Prostate gland (tissue), 2 donors: ENCODE measurements at regions not wholly inside any gene's neighbourhood (a gene's known extent, or its start where the extent isn't known, plus 50 kb on each side); places are given as distances from the start of the nearest gene placed in this dataset.
"Not testable (repeated sequence)": the region's sequence is repeated elsewhere in the genome, so short reads cannot be mapped to it uniquely, and the experiment has no call there.

Source experiments
- POLR2A ChIP-seq: fragments of 450-650 bp; IDR thresholded peaks from one replicate; pipeline ENCODE4 v1.6.1; 2016; ENCODE audit warnings: antibody characterized with exemption, mild to moderate bottlenecking
- TF ChIP-seq, protein P1 (sequence below), 4 experiments: fragments of 200-600 bp in 2 of 4; fragments of 450-650 bp in 2 of 4; sonication (generic) in 2 of 4; IDR thresholded peaks; 1 replicate in 3 of 4; 2 replicates in 1 of 4; pipeline ENCODE4 v1.5.1; 2016 to 2019; ENCODE audit warnings: antibody characterized with exemption in 4 of 4, mild to moderate bottlenecking in 2 of 4, moderate library complexity in 2 of 4

DNA sequence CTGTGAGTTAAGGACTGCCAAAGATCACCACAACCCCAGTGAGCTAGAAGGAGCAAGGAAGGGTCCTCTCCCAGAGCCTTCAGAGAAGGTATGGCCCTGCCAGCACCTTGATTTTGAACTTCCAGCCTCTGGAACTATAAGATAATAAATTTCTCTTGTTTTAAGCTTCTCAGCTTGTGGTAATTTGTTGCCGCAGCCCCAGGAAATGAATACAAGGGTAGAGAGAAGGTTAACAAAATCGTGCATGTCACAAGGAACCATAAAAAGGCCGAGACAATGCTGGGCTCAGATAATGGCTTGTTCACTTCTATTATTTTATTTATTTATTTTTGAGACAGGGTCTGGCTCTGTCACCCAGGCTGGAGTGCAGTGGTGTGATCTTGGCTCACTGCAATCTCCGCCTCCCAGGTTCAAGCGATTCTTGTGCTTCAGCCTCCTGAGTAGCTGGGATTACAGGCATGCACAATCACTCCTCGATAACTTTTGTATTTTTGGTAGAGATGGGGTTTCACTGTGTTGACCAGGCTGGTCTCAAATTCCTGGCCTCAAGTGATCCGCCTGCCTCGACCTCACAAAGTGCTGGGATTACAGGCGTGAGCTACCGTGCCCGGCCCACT lies 71.5 kb downstream of the WSB1 start:
- not testable (repeated sequence) for TF ChIP-seq POLR2A
- TF ChIP-seq, protein P1, sequence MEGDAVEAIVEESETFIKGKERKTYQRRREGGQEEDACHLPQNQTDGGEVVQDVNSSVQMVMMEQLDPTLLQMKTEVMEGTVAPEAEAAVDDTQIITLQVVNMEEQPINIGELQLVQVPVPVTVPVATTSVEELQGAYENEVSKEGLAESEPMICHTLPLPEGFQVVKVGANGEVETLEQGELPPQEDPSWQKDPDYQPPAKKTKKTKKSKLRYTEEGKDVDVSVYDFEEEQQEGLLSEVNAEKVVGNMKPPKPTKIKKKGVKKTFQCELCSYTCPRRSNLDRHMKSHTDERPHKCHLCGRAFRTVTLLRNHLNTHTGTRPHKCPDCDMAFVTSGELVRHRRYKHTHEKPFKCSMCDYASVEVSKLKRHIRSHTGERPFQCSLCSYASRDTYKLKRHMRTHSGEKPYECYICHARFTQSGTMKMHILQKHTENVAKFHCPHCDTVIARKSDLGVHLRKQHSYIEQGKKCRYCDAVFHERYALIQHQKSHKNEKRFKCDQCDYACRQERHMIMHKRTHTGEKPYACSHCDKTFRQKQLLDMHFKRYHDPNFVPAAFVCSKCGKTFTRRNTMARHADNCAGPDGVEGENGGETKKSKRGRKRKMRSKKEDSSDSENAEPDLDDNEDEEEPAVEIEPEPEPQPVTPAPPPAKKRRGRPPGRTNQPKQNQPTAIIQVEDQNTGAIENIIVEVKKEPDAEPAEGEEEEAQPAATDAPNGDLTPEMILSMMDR (IDR thresholded peaks at IDR 0.05) = not testable (repeated sequence)
